ENCODE measurements at regions not wholly inside any gene's neighbourhood (a gene's known extent, or its start where the extent isn't known, plus 50 kb on each side); places are given as distances from the start of the nearest gene placed in this dataset.
A peak's percentile ranks its signal among the peaks of the same experiment; 100 is the strongest.

- Histone ChIP-seq H3K9me3 (ENCODE audit: control insufficient read depth in 4 of 4, low read length in 3 of 4) (no peaks in the 10 kb centered on the region), H3K36me3 (ENCODE audit: control insufficient read depth in 4 of 4, insufficient read depth in 3 of 4, low read depth in 1 of 4, low read length in 3 of 4) (no peaks in the 10 kb centered on the region), H3K9ac (ENCODE audit: low read depth in 1 of 2, low read length in 2 of 2) (no peak overlapping the region), H3K4me1 (ENCODE audit: control insufficient read depth in 4 of 4, insufficient read depth in 4 of 4, low read length in 3 of 4) (no peaks in the 10 kb centered on the region), H3K27ac (ENCODE audit: low read depth in 1 of 2, low read length in 2 of 2) (no peak overlapping the region), H3K4me3 (ENCODE audit: low read depth in 1 of 3, low read length in 3 of 3) (no peak overlapping the region), H3K27me3 (ENCODE audit: control insufficient read depth in 4 of 4, insufficient read depth in 4 of 4, low read length in 3 of 4) (peaks cover 0 to 5% (median 0%) of the 10 kb centered on the region in 4 donors)
- no peak for DNase-seq (ENCODE audit: low spot score)
- 28% methylated on average over 1 of the region's 1 CpG for WGBS
- TF ChIP-seq, protein P1, sequence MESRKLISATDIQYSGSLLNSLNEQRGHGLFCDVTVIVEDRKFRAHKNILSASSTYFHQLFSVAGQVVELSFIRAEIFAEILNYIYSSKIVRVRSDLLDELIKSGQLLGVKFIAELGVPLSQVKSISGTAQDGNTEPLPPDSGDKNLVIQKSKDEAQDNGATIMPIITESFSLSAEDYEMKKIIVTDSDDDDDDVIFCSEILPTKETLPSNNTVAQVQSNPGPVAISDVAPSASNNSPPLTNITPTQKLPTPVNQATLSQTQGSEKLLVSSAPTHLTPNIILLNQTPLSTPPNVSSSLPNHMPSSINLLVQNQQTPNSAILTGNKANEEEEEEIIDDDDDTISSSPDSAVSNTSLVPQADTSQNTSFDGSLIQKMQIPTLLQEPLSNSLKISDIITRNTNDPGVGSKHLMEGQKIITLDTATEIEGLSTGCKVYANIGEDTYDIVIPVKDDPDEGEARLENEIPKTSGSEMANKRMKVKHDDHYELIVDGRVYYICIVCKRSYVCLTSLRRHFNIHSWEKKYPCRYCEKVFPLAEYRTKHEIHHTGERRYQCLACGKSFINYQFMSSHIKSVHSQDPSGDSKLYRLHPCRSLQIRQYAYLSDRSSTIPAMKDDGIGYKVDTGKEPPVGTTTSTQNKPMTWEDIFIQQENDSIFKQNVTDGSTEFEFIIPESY (IDR thresholded peaks at IDR 0.05): no peak
- TF ChIP-seq HNF4A (conservative IDR thresholded peaks at IDR 0.05): peak; percentile 55 to 79
- TF ChIP-seq, protein P2, sequence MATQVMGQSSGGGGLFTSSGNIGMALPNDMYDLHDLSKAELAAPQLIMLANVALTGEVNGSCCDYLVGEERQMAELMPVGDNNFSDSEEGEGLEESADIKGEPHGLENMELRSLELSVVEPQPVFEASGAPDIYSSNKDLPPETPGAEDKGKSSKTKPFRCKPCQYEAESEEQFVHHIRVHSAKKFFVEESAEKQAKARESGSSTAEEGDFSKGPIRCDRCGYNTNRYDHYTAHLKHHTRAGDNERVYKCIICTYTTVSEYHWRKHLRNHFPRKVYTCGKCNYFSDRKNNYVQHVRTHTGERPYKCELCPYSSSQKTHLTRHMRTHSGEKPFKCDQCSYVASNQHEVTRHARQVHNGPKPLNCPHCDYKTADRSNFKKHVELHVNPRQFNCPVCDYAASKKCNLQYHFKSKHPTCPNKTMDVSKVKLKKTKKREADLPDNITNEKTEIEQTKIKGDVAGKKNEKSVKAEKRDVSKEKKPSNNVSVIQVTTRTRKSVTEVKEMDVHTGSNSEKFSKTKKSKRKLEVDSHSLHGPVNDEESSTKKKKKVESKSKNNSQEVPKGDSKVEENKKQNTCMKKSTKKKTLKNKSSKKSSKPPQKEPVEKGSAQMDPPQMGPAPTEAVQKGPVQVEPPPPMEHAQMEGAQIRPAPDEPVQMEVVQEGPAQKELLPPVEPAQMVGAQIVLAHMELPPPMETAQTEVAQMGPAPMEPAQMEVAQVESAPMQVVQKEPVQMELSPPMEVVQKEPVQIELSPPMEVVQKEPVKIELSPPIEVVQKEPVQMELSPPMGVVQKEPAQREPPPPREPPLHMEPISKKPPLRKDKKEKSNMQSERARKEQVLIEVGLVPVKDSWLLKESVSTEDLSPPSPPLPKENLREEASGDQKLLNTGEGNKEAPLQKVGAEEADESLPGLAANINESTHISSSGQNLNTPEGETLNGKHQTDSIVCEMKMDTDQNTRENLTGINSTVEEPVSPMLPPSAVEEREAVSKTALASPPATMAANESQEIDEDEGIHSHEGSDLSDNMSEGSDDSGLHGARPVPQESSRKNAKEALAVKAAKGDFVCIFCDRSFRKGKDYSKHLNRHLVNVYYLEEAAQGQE (IDR thresholded peaks at IDR 0.05): peak; percentile 92
- TF ChIP-seq RAD21 (IDR thresholded peaks at IDR 0.05): no peak
Measured at GRCh38 chr1:29949676-29950075, 713.4 kb downstream of the PTPRU start.

GRCh38 chr1:29948581-29948980 is 712.3 kb downstream of the PTPRU start:
- H3K9ac ChIP-seq (ENCODE audit: low read depth in 1 of 2, low read length in 2 of 2): no peak overlapping the region
- 55% methylated on average over 8 of the region's 8 CpGs for WGBS
- no peaks in the 10 kb centered on the region for H3K36me3 ChIP-seq (ENCODE audit: control insufficient read depth in 4 of 4, insufficient read depth in 3 of 4, low read depth in 1 of 4, low read length in 3 of 4)

GRCh38 chr1:29946057-29946456 is 709.7 kb downstream of the PTPRU start:
- Histone ChIP-seq H3K9me3 (ENCODE audit: control insufficient read depth in 4 of 4, low read length in 3 of 4) (no peaks in the 10 kb centered on the region), H3K4me3 (ENCODE audit: low read depth in 1 of 3, low read length in 3 of 3) (no peak overlapping the region), H3K27ac (ENCODE audit: low read depth in 1 of 2, low read length in 2 of 2) (no peak overlapping the region), H3K9ac (ENCODE audit: low read depth in 1 of 2, low read length in 2 of 2) (no peak overlapping the region), H3K4me1 (ENCODE audit: control insufficient read depth in 4 of 4, insufficient read depth in 4 of 4, low read length in 3 of 4) (no peaks in the 10 kb centered on the region), H3K36me3 (ENCODE audit: control insufficient read depth in 4 of 4, insufficient read depth in 3 of 4, low read depth in 1 of 4, low read length in 3 of 4) (no peaks in the 10 kb centered on the region), H3K27me3 (ENCODE audit: control insufficient read depth in 4 of 4, insufficient read depth in 4 of 4, low read length in 3 of 4) (peaks cover 0 to 9% (median 0%) of the 10 kb centered on the region in 4 donors)
- WGBS: 57% methylated on average over 3 of the region's 3 CpGs
- no peak for TF ChIP-seq YY1 (IDR thresholded peaks at IDR 0.05)
- TF ChIP-seq RXRA (IDR thresholded peaks at IDR 0.05): no peak
- TF ChIP-seq, protein P1 (IDR thresholded peaks at IDR 0.05): no peak
- no peak for TF ChIP-seq NR2F2 (IDR thresholded peaks at IDR 0.05)
- no peak for TF ChIP-seq RAD21 (IDR thresholded peaks at IDR 0.05)
- no peak for TF ChIP-seq FOXA2 (IDR thresholded peaks at IDR 0.05)
- no peak for TF ChIP-seq GABPA (IDR thresholded peaks at IDR 0.05 in 1 of 2, conservative IDR thresholded peaks at IDR 0.05 in 1 of 2)
- DNase-seq (ENCODE audit: low spot score): no peak

More at GRCh38 chr1:29948581-29948980, 712.3 kb downstream of the PTPRU start:
- Histone ChIP-seq H3K4me1 (ENCODE audit: control insufficient read depth in 4 of 4, insufficient read depth in 4 of 4, low read length in 3 of 4) (no peaks in the 10 kb centered on the region), H3K27me3 (ENCODE audit: control insufficient read depth in 4 of 4, insufficient read depth in 4 of 4, low read length in 3 of 4) (peaks cover 0 to 5% (median 0%) of the 10 kb centered on the region in 4 donors), H3K4me3 (ENCODE audit: low read depth in 1 of 3, low read length in 3 of 3) (no peak overlapping the region), H3K27ac (ENCODE audit: low read depth in 1 of 2, low read length in 2 of 2) (no peak overlapping the region), H3K9me3 (ENCODE audit: control insufficient read depth in 4 of 4, low read length in 3 of 4) (no peaks in the 10 kb centered on the region)
- TF ChIP-seq, protein P3, sequence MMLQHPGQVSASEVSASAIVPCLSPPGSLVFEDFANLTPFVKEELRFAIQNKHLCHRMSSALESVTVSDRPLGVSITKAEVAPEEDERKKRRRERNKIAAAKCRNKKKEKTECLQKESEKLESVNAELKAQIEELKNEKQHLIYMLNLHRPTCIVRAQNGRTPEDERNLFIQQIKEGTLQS (IDR thresholded peaks at IDR 0.05): no peak
- TF ChIP-seq, protein P4, sequence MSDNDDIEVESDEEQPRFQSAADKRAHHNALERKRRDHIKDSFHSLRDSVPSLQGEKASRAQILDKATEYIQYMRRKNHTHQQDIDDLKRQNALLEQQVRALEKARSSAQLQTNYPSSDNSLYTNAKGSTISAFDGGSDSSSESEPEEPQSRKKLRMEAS (IDR thresholded peaks at IDR 0.05): no peak
- no peak for TF ChIP-seq FOXA2 (IDR thresholded peaks at IDR 0.05)
- DNase-seq (ENCODE audit: low spot score): no peak
